Right lobe of liver (tissue), 6 donors: ENCODE measurements at regions not wholly inside any gene's neighbourhood (a gene's known extent, or its start where the extent isn't known, plus 50 kb on each side); places are given as distances from the start of the nearest gene placed in this dataset.

Experiments used
- ATAC-seq, 4 donors: fragments of 200-7000 bp; cut with Tn5 transposase; one replicate each; pipeline ENCODE4 v1.9.1; 2020; ENCODE audit warnings: mild to moderate bottlenecking in 4 of 4, moderate library complexity in 4 of 4
- DNase-seq, 3 donors: peaks; one replicate each; pipeline ENCODE4 v3.0.0-alpha.2; 2020
- H3K27ac ChIP-seq, 3 donors: fragments of 200-600 bp; one replicate each; pipeline ENCODE4 v1.8.0; 2022
- H3K27me3 ChIP-seq, 2 donors: fragments of 200-600 bp; one replicate each; pipeline ENCODE4 v1.8.0; 2022
- H3K36me3 ChIP-seq, 4 donors: fragments of 200-600 bp; sonication (generic) in 1 of 4; one replicate each; pipeline versions ENCODE4 v1.5.1 to v1.8.0; 2017 to 2022; ENCODE audit warnings: control low read depth in 1 of 4
- H3K4me1 ChIP-seq, 4 donors: fragments of 200-600 bp; sonication (generic) in 1 of 4; one replicate each; pipeline versions ENCODE4 v1.5.1 to v1.8.0; 2017 to 2022; ENCODE audit warnings: control low read depth in 1 of 4
- H3K4me3 ChIP-seq, 3 donors: fragments of 200-600 bp; one replicate each; pipeline ENCODE4 v1.8.0; 2022
- H3K9me3 ChIP-seq, 4 donors: fragments of 200-600 bp; sonication (generic) in 1 of 4; one replicate each; pipeline versions ENCODE4 v1.5.1 to v1.8.0; 2017 to 2022; ENCODE audit warnings: control low read depth in 1 of 4
- CTCF ChIP-seq, 4 donors: fragments of 200-600 bp in 3 of 4; fragments of 450-650 bp in 1 of 4; IDR thresholded peaks; one replicate each; pipeline versions ENCODE4 v1.5.1 to v1.8.0; 2016 to 2022; ENCODE audit warnings: antibody characterized with exemption in 4 of 4, mild to moderate bottlenecking in 2 of 4
- POLR2A ChIP-seq: fragments of 450-650 bp; IDR thresholded peaks from one replicate; pipeline ENCODE4 v1.6.1; 2017; ENCODE audit warnings: antibody characterized with exemption, mild to moderate bottlenecking
- WGBS: methylation state at CpG from one replicate; pipeline ENCODE4 v1.1.6; 2018; ENCODE audit warnings: low coverage, low lambda C conversion rate; ENCODE audit not compliant: insufficient coverage; ENCODE audit errors: missing lambda C conversion rate; 5-methylcytosine and 5-hydroxymethylcytosine counted together
- intact Hi-C, 2 donors: fragments of 100-400 bp; cut with DNase I; formaldehyde crosslinking; loops; one replicate each; pipeline versions ENCODE4 v1.11.2 to v1.14.1; 2022
- donor health status: DM: no; HTN: yes; CAD: no.
- donor health status: DM: no; HTN: no; CAD: no.
- donor health status: DM: no; HTN: no; CAD: no.
- donor health status: DM: no; HTN: yes; CAD: no.
- donor health status: DM: no; HTN: yes; CAD: no.

- Histone ChIP-seq H3K4me3 (no peak overlapping the region), H3K4me1 (peaks cover 0 to 51% (median 25%) of the 10 kb centered on the region in 4 donors), H3K27ac (peak overlapping the region in 2 of 3 donors; percentile 1 to 17), H3K9me3 (no peaks in the 10 kb centered on the region), H3K27me3 (no peaks in the 10 kb centered on the region), H3K36me3 (no peaks in the 10 kb centered on the region)
- 26% methylated on average over 5 of the region's 6 CpGs for WGBS
- intact Hi-C loops: no loop called here
- peak in 2 of 3 donors; percentile 60 to 72 for DNase-seq
- TF ChIP-seq POLR2A: no peak
- no peak for TF ChIP-seq CTCF (IDR thresholded peaks at IDR 0.05)
- ATAC-seq: peak; percentile 64 to 72 (median 68)
These were observed 61.8 kb downstream of the PITPNM2 start for GRCh38 chr12:123089140-123089539.

GRCh38 chr12:123085730-123086487, 65.0 kb downstream of the PITPNM2 start:
- WGBS: 27% methylated on average over 9 of the region's 10 CpGs

GRCh38 chr12:123085066-123085465, 65.8 kb downstream of the PITPNM2 start:
- intact Hi-C loops: no loop called here
- Histone ChIP-seq H3K9me3 (no peaks in the 10 kb centered on the region), H3K27ac (no peak overlapping the region), H3K4me1 (peaks cover 0 to 41% (median 13%) of the 10 kb centered on the region in 4 donors), H3K27me3 (no peaks in the 10 kb centered on the region), H3K36me3 (no peaks in the 10 kb centered on the region), H3K4me3 (no peak overlapping the region)
- WGBS: 93% methylated on average over 3 of the region's 5 CpGs
- no peak for ATAC-seq
- no peak for DNase-seq
- TF ChIP-seq CTCF (IDR thresholded peaks at IDR 0.05) (no peak), POLR2A (no peak)

More at GRCh38 chr12:123085730-123086487, 65.0 kb downstream of the PITPNM2 start:
- Histone ChIP-seq H3K36me3 (no peaks in the 10 kb centered on the region), H3K4me1 (peaks cover 0 to 46% (median 14%) of the 10 kb centered on the region in 4 donors), H3K27me3 (no peaks in the 10 kb centered on the region), H3K27ac (no peak overlapping the region), H3K4me3 (no peak overlapping the region), H3K9me3 (no peaks in the 10 kb centered on the region)
- no peak for TF ChIP-seq POLR2A
- no peak for TF ChIP-seq CTCF (IDR thresholded peaks at IDR 0.05)
- ATAC-seq: peak; percentile 63 to 67 (median 64)
- DNase-seq: peak in 2 of 3 donors; percentile 67 to 82
- intact Hi-C loops: no loop called here

- H3K4me3 ChIP-seq: no peak overlapping the region
- WGBS: 41% methylated on average over 8 of the region's 11 CpGs
- H3K27ac ChIP-seq: no peak overlapping the region
- H3K9me3 ChIP-seq: no peaks in the 10 kb centered on the region
- peaks cover 0 to 29% (median 5%) of the 10 kb centered on the region in 4 donors for H3K4me1 ChIP-seq
- intact Hi-C loops: no loop called here
- no peaks in the 10 kb centered on the region for H3K36me3 ChIP-seq
- DNase-seq (no peak), ATAC-seq (no peak)
- H3K27me3 ChIP-seq: no peaks in the 10 kb centered on the region
- TF ChIP-seq CTCF (IDR thresholded peaks at IDR 0.05): no peak
These were observed 67.0 kb downstream of the PITPNM2 start for GRCh38 chr12:123083661-123084571.
